Activated gamma-delta T cell treated with Interleukin-2 at 50 U/mL for 16 hours (primary cell): ENCODE measurements at regions not wholly inside any gene's neighbourhood (a gene's known extent, or its start where the extent isn't known, plus 50 kb on each side); places are given as distances from the start of the nearest gene placed in this dataset.
"Not testable (repeated sequence)": the region's sequence is repeated elsewhere in the genome, so short reads cannot be mapped to it uniquely, and the experiment has no call there.

Source experiments
- DNase-seq: peaks from one replicate; pipeline ENCODE4 v3.0.0-alpha.2; 2020

GRCh38 chr1:194039578-194039977 is 853.2 kb upstream of the B3GALT2 start:
- DNase-seq: no peak

GRCh38 chr1:194033646-194034045 is 847.2 kb upstream of the B3GALT2 start:
- no peak for DNase-seq

GRCh38 chr1:194028002-194028401 is 841.6 kb upstream of the B3GALT2 start:
- DNase-seq: no peak

- no peak for DNase-seq
Measured at GRCh38 chr1:194026422-194026821, 840.0 kb upstream of the B3GALT2 start.

GRCh38 chr1:194024659-194025058 is 838.2 kb upstream of the B3GALT2 start:
- no peak for DNase-seq

GRCh38 chr1:194014014-194014413 is 827.6 kb upstream of the B3GALT2 start:
- no peak for DNase-seq

GRCh38 chr1:194013561-194013960 is 827.1 kb upstream of the B3GALT2 start:
- DNase-seq: no peak

GRCh38 chr1:194004146-194004545 is 817.7 kb upstream of the B3GALT2 start:
- no peak for DNase-seq

GRCh38 chr1:194001726-194002350 is 815.4 kb upstream of the B3GALT2 start:
- not testable (repeated sequence) for DNase-seq

GRCh38 chr1:193988885-193989284 is 802.5 kb upstream of the B3GALT2 start:
- DNase-seq: no peak

GRCh38 chr1:193979219-193979618 is 792.8 kb upstream of the B3GALT2 start:
- no peak for DNase-seq

GRCh38 chr1:193974286-193974798 is 787.9 kb upstream of the B3GALT2 start:
- DNase-seq: no peak

GRCh38 chr1:193973428-193973827 is 787.0 kb upstream of the B3GALT2 start:
- DNase-seq: no peak

GRCh38 chr1:193971595-193971994 is 785.2 kb upstream of the B3GALT2 start:
- DNase-seq: no peak

- DNase-seq: no peak
Measured at GRCh38 chr1:193960499-193960898, 774.1 kb upstream of the B3GALT2 start.

GRCh38 chr1:193960040-193960439 is 773.6 kb upstream of the B3GALT2 start:
- no peak for DNase-seq

GRCh38 chr1:193957556-193958095 is 771.2 kb upstream of the B3GALT2 start:
- DNase-seq: no peak

- DNase-seq: no peak
Measured at GRCh38 chr1:193952778-193953374, 766.5 kb upstream of the B3GALT2 start.

GRCh38 chr1:193951984-193952383 is 765.6 kb upstream of the B3GALT2 start:
- no peak for DNase-seq

- DNase-seq: no peak
Measured at GRCh38 chr1:193944454-193944853, 758.0 kb upstream of the B3GALT2 start.

GRCh38 chr1:193940176-193940575 is 753.8 kb upstream of the B3GALT2 start:
- DNase-seq: no peak

- DNase-seq: no peak
Measured at GRCh38 chr1:193939585-193939984, 753.2 kb upstream of the B3GALT2 start.

- DNase-seq: no peak
Measured at GRCh38 chr1:193937308-193937707, 750.9 kb upstream of the B3GALT2 start.

GRCh38 chr1:193932979-193933378 is 746.6 kb upstream of the B3GALT2 start:
- no peak for DNase-seq

GRCh38 chr1:193931356-193931755 is 744.9 kb upstream of the B3GALT2 start:
- DNase-seq: no peak
